Ishikawa (cell line): ENCODE measurements at regions not wholly inside any gene's neighbourhood (a gene's known extent, or its start where the extent isn't known, plus 50 kb on each side); places are given as distances from the start of the nearest gene placed in this dataset.

Experiments used
- CEBPB ChIP-seq: IDR thresholded peaks from 2 replicates; pipeline ENCODE4 v1.6.1; 2012
- CREB1 ChIP-seq: IDR thresholded peaks from 2 replicates; pipeline ENCODE4 v1.6.1; 2012; ENCODE audit warnings: low read depth
- EGR1 ChIP-seq: IDR thresholded peaks from 2 replicates; pipeline ENCODE4 v1.6.1; 2012
- EP300 ChIP-seq: IDR thresholded peaks from 2 replicates; pipeline ENCODE4 v1.6.1; 2012; ENCODE audit warnings: borderline replicate concordance
- FOXM1 ChIP-seq: IDR thresholded peaks from 2 replicates; pipeline ENCODE4 v1.6.1; 2012; ENCODE audit warnings: low read depth, borderline replicate concordance
- NFIC ChIP-seq: IDR thresholded peaks from 2 replicates; pipeline ENCODE4 v1.6.1; 2012
- RAD21 ChIP-seq: IDR thresholded peaks from 2 replicates; pipeline ENCODE4 v1.6.1; 2012; ENCODE audit warnings: low read depth
- TAF1 ChIP-seq: IDR thresholded peaks from 2 replicates; pipeline ENCODE4 v1.6.1; 2012; ENCODE audit warnings: low read depth, mild to moderate bottlenecking
- TCF12 ChIP-seq: IDR thresholded peaks from 2 replicates; pipeline ENCODE4 v1.6.1; 2012; ENCODE audit warnings: low read depth
- TEAD4 ChIP-seq: IDR thresholded peaks from 2 replicates; pipeline ENCODE4 v1.6.1; 2012
- USF1 ChIP-seq: IDR thresholded peaks from 2 replicates; pipeline ENCODE4 v1.6.1; 2012
- YY1 ChIP-seq: IDR thresholded peaks from 2 replicates; pipeline ENCODE4 v1.6.1; 2012; ENCODE audit warnings: low read depth
- ZBTB7A ChIP-seq: IDR thresholded peaks from 2 replicates; pipeline ENCODE4 v1.6.1; 2012; ENCODE audit warnings: low read depth
- TF ChIP-seq, protein P1 (sequence below): IDR thresholded peaks from 2 replicates; pipeline ENCODE4 v1.6.1; 2012; ENCODE audit warnings: low read depth, mild to moderate bottlenecking
- TF ChIP-seq, protein P2 (sequence below): IDR thresholded peaks from 2 replicates; pipeline ENCODE4 v1.6.1; 2012

- no peak for TF ChIP-seq ZBTB7A
- no peak for TF ChIP-seq EP300
- TF ChIP-seq, protein P1, sequence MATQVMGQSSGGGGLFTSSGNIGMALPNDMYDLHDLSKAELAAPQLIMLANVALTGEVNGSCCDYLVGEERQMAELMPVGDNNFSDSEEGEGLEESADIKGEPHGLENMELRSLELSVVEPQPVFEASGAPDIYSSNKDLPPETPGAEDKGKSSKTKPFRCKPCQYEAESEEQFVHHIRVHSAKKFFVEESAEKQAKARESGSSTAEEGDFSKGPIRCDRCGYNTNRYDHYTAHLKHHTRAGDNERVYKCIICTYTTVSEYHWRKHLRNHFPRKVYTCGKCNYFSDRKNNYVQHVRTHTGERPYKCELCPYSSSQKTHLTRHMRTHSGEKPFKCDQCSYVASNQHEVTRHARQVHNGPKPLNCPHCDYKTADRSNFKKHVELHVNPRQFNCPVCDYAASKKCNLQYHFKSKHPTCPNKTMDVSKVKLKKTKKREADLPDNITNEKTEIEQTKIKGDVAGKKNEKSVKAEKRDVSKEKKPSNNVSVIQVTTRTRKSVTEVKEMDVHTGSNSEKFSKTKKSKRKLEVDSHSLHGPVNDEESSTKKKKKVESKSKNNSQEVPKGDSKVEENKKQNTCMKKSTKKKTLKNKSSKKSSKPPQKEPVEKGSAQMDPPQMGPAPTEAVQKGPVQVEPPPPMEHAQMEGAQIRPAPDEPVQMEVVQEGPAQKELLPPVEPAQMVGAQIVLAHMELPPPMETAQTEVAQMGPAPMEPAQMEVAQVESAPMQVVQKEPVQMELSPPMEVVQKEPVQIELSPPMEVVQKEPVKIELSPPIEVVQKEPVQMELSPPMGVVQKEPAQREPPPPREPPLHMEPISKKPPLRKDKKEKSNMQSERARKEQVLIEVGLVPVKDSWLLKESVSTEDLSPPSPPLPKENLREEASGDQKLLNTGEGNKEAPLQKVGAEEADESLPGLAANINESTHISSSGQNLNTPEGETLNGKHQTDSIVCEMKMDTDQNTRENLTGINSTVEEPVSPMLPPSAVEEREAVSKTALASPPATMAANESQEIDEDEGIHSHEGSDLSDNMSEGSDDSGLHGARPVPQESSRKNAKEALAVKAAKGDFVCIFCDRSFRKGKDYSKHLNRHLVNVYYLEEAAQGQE, result no peak
- TF ChIP-seq EGR1, result no peak
- TF ChIP-seq, protein P2, sequence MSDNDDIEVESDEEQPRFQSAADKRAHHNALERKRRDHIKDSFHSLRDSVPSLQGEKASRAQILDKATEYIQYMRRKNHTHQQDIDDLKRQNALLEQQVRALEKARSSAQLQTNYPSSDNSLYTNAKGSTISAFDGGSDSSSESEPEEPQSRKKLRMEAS, result no peak
- no peak for TF ChIP-seq TEAD4
- no peak for TF ChIP-seq CREB1
- no peak for TF ChIP-seq CEBPB
- TF ChIP-seq YY1, result no peak
- no peak for TF ChIP-seq FOXM1
- no peak for TF ChIP-seq TCF12
- TF ChIP-seq TAF1, result no peak
- TF ChIP-seq NFIC, result no peak
- no peak for TF ChIP-seq USF1
- no peak for TF ChIP-seq RAD21
These were observed 113.9 kb upstream of the PLXNA4 start for GRCh38 chr7:132690174-132690573.

DNA sequence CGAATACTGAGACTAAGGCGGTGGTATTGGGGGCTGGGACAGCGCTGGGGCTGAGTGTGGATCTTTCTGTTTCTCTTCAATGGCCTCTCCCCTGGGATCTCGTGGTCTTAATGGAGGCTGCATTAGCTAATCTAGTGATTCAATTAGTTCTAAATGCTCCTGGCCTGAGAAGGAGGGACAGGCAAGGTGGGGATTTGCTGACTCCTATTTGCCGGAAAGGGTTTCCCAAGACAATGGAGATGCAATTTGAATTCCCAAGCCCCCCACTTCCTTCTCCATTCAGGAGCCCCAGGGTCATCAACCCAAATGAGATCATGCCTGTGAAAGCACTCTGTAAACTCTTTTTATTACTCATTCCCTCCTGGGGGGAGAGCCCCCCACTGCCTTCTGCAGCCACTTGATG, 111.7 kb upstream of the PLXNA4 start:
- TF ChIP-seq CEBPB, result no peak
- no peak for TF ChIP-seq EP300
- no peak for TF ChIP-seq YY1
- no peak for TF ChIP-seq ZBTB7A
- TF ChIP-seq EGR1, result no peak
- TF ChIP-seq TCF12, result no peak
- no peak for TF ChIP-seq TAF1
- no peak for TF ChIP-seq TEAD4
- TF ChIP-seq NFIC, result no peak
- TF ChIP-seq FOXM1, result no peak
- TF ChIP-seq USF1, result no peak
- TF ChIP-seq, protein P1, result no peak
- TF ChIP-seq, protein P2, result no peak
- TF ChIP-seq CREB1, result no peak
- no peak for TF ChIP-seq RAD21

- TF ChIP-seq CEBPB, result no peak
- TF ChIP-seq EGR1, result no peak
- no peak for TF ChIP-seq TCF12
- no peak for TF ChIP-seq FOXM1
- TF ChIP-seq, protein P2, result no peak
- no peak for TF ChIP-seq NFIC
- no peak for TF ChIP-seq CREB1
- TF ChIP-seq EP300, result no peak
- TF ChIP-seq, protein P1, result no peak
- TF ChIP-seq TAF1, result no peak
- TF ChIP-seq RAD21, result no peak
- TF ChIP-seq TEAD4, result no peak
These were observed 110.7 kb upstream of the PLXNA4 start for GRCh38 chr7:132687016-132687415.

DNA sequence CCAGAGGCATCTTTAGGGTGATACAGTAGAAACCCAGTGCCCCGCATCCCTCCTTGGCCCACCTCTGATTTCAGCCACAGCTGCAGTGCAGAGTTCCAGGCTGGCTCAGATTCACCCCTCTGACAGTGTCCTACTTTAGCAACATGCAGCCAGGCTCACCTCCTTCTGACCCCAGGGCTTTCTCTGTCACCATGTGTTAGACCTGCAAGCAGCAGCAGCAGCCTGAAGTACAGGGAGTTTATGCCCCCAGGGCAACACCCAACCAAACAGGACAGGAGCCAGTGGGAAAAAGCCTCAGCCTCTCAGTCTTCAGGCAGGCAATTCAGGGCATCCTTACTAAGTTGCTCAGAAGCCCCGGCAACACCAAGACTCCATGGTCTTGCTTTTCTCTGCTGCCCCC, 109.0 kb upstream of the PLXNA4 start:
- TF ChIP-seq USF1, result no peak
- no peak for TF ChIP-seq CREB1
- no peak for TF ChIP-seq TEAD4
- TF ChIP-seq EGR1, result no peak
- TF ChIP-seq, protein P2, result no peak
- TF ChIP-seq NFIC, result no peak
- TF ChIP-seq YY1, result no peak
- TF ChIP-seq CEBPB, result no peak
